ENCODE measurements at regions not wholly inside any gene's neighbourhood (a gene's known extent, or its start where the extent isn't known, plus 50 kb on each side); places are given as distances from the start of the nearest gene placed in this dataset.

DNA sequence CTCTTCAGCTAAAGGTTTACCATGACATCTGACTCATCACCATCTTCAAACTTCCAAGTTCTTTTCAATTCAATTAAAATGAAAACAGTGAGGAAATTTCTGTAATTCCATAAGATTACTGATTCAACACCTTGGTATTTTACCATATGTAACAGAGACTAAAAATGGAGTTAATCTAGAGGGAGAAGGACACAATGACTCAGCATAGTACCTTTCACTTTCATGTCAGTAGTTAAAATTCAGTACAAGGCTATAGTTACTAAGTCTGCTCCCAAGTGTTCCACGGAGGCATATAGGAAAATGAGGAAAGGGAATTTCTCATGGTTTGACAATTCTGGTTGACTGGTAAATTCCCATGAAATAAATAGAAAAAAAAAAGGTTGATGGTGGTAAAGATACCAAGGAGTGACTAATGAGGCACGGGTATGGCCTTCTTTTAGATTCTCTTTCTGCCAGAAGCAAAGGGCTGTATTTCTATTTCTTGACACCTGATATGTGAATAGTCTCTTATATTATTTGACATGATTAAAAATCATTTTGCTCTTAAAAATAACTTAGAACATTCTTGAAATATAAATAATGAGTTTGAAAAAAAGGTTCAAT is 526.7 kb upstream of the ADGRB3 start (continued):
- TF ChIP-seq, protein P1, sequence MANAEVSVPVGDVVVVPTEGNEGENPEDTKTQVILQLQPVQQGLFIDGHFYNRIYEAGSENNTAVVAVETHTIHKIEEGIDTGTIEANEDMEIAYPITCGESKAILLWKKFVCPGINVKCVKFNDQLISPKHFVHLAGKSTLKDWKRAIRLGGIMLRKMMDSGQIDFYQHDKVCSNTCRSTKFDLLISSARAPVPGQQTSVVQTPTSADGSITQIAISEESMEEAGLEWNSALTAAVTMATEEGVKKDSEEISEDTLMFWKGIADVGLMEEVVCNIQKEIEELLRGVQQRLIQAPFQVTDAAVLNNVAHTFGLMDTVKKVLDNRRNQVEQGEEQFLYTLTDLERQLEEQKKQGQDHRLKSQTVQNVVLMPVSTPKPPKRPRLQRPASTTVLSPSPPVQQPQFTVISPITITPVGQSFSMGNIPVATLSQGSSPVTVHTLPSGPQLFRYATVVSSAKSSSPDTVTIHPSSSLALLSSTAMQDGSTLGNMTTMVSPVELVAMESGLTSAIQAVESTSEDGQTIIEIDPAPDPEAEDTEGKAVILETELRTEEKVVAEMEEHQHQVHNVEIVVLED (CRISPR knock-in tag; IDR thresholded peaks at IDR 0.05), result no peak
- TF ChIP-seq ARNT (IDR thresholded peaks at IDR 0.05), result peak in 1 of 2 experiments; percentile 19; a peak in 1 of 4 replicates
- no peak for TF ChIP-seq RHOXF2B (CRISPR knock-in tag; conservative IDR thresholded peaks at IDR 0.05)
- peak; percentile 50 for TF ChIP-seq ARID1B (IDR thresholded peaks at IDR 0.05)
- peak; percentile 12; the same call in 1 of the 2 replicates for TF ChIP-seq EHMT2 (IDR thresholded peaks at IDR 0.05)
- no peak for TF ChIP-seq HDGF (IDR thresholded peaks at IDR 0.05)
- TF ChIP-seq, protein P2, sequence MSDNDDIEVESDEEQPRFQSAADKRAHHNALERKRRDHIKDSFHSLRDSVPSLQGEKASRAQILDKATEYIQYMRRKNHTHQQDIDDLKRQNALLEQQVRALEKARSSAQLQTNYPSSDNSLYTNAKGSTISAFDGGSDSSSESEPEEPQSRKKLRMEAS (CRISPR knock-in tag; IDR thresholded peaks at IDR 0.05), result no peak
- no peak for TF ChIP-seq HNRNPUL1 (IDR thresholded peaks at IDR 0.05; ENCODE audit: low read length)
- no peak for TF ChIP-seq HNRNPL (IDR thresholded peaks at IDR 0.05; ENCODE audit: low read depth, low read length)
- peak; percentile 13 to 69; a peak in 1 of 4 replicates for TF ChIP-seq TRIM24 (IDR thresholded peaks at IDR 0.05)
- 0 out of 2 replicates have a peak, but pooled peaks have one; percentile 54 for TF ChIP-seq MEF2D (tag; conservative IDR thresholded peaks at IDR 0.05; ENCODE audit: low read depth)
- TF ChIP-seq, protein P3, sequence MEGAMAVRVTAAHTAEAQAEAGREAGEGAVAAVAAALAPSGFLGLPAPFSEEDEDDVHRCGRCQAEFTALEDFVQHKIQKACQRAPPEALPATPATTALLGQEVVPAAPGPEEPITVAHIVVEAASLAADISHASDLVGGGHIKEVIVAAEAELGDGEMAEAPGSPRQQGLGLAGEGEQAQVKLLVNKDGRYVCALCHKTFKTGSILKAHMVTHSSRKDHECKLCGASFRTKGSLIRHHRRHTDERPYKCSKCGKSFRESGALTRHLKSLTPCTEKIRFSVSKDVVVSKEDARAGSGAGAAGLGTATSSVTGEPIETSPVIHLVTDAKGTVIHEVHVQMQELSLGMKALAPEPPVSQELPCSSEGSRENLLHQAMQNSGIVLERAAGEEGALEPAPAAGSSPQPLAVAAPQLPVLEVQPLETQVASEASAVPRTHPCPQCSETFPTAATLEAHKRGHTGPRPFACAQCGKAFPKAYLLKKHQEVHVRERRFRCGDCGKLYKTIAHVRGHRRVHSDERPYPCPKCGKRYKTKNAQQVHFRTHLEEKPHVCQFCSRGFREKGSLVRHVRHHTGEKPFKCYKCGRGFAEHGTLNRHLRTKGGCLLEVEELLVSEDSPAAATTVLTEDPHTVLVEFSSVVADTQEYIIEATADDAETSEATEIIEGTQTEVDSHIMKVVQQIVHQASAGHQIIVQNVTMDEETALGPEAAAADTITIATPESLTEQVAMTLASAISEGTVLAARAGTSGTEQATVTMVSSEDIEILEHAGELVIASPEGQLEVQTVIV (CRISPR knock-in tag; IDR thresholded peaks at IDR 0.05; ENCODE audit: borderline replicate concordance), result no peak
- no peak for TF ChIP-seq ZNF354B (CRISPR knock-in tag; IDR thresholded peaks at IDR 0.05)
- no peak for TF ChIP-seq ZNF586 (CRISPR knock-in tag; conservative IDR thresholded peaks at IDR 0.05)
- no peak for TF ChIP-seq ZNF785 (CRISPR knock-in tag; IDR thresholded peaks at IDR 0.05)
- TF ChIP-seq TBP (optimal IDR thresholded peaks at IDR 0.05; ENCODE audit: low read depth, low read length), result no peak
- no peak for TF ChIP-seq ATF1 (CRISPR knock-in tag; IDR thresholded peaks at IDR 0.05)
- no peak for TF ChIP-seq ATF1 (tag; IDR thresholded peaks at IDR 0.05)
- TF ChIP-seq NFE2 (IDR thresholded peaks at IDR 0.05; ENCODE audit: low read depth), result peak; percentile 93
- TF ChIP-seq L3MBTL2 (IDR thresholded peaks at IDR 0.05), result peak; percentile 37; the same call in 1 of the 2 replicates
- 0 out of 2 replicates have a peak, but pooled peaks have one; percentile 38 for TF ChIP-seq ZKSCAN8 (CRISPR knock-in tag; IDR thresholded peaks at IDR 0.05)
- no peak for TF ChIP-seq JUNB (CRISPR knock-in tag; conservative IDR thresholded peaks at IDR 0.05)
- no peak for TF ChIP-seq ZNF274 (IDR thresholded peaks at IDR 0.05; ENCODE audit: borderline replicate concordance, low read depth, low read length)
- TF ChIP-seq RBM15 (IDR thresholded peaks at IDR 0.05; ENCODE audit: insufficient read depth, low read length), result no peak
- no peak for TF ChIP-seq ELF1 (tag; IDR thresholded peaks at IDR 0.05)
- TF ChIP-seq, protein P4, sequence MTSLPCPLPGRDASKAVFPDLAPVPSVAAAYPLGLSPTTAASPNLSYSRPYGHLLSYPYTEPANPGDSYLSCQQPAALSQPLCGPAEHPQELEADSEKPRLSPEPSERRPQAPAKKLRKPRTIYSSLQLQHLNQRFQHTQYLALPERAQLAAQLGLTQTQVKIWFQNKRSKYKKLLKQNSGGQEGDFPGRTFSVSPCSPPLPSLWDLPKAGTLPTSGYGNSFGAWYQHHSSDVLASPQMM (CRISPR knock-in tag; IDR thresholded peaks at IDR 0.05), result no peak
- TF ChIP-seq NFE2L1 (tag; IDR thresholded peaks at IDR 0.05; ENCODE audit: borderline replicate concordance, low read depth), result peak; percentile 94
- TF ChIP-seq, protein P5, sequence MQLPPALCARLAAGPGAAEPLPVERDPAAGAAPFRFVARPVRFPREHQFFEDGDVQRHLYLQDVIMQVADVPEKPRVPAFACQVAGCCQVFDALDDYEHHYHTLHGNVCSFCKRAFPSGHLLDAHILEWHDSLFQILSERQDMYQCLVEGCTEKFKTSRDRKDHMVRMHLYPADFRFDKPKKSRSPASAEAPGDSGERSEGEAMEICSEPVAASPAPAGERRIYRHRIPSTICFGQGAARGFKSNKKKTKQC (CRISPR knock-in tag; IDR thresholded peaks at IDR 0.05), result no peak

All from K562 (cell line).